ENCODE measurements at regions not wholly inside any gene's neighbourhood (a gene's known extent, or its start where the extent isn't known, plus 50 kb on each side); places are given as distances from the start of the nearest gene placed in this dataset.

DNA sequence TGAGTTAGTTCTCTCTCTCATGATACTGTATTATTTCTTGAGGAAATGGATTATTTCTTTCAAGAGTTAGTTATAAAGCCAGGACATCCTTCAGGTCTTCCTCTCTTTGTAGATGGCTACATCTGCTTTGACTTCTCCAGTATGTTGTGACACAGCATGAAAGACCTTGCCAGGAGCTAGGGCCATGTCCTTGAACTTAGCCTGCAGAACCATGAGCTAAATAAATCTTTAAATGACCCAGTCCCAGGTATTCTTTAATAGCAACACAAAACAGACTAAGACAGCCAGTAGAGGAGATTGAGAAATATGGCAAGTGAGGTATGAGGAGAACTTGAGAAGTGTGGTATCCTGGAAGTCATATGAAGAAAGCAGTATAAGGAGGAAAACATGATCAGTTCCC, 214.9 kb upstream of the PPP1R3A start:
- no peak for ATAC-seq

DNA sequence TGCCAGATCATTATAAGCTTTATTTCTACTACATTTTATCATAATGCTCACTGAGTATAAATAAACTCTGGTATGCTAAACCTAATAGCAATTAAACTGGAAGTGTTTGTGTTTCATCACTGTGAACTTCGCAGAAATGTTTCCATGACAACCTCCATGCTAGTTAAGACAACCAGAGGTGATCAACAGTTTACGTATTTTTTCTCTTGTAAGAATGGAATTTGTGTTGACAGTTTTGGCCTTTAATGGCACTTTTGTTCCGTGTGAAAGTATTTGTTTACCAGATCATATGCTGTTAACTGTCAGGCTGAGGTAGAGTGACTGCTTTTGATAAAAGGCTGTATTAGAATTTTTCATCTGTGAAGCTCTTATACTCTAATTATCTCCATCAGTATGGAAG, 212.1 kb upstream of the PPP1R3A start:
- H2AFZ ChIP-seq (ENCODE audit: low read length): no peak overlapping the region
- no peak for TF ChIP-seq EZH2phosphoT487 (IDR thresholded peaks at IDR 0.05; ENCODE audit: borderline replicate concordance, low read length)
- TF ChIP-seq, protein P1, sequence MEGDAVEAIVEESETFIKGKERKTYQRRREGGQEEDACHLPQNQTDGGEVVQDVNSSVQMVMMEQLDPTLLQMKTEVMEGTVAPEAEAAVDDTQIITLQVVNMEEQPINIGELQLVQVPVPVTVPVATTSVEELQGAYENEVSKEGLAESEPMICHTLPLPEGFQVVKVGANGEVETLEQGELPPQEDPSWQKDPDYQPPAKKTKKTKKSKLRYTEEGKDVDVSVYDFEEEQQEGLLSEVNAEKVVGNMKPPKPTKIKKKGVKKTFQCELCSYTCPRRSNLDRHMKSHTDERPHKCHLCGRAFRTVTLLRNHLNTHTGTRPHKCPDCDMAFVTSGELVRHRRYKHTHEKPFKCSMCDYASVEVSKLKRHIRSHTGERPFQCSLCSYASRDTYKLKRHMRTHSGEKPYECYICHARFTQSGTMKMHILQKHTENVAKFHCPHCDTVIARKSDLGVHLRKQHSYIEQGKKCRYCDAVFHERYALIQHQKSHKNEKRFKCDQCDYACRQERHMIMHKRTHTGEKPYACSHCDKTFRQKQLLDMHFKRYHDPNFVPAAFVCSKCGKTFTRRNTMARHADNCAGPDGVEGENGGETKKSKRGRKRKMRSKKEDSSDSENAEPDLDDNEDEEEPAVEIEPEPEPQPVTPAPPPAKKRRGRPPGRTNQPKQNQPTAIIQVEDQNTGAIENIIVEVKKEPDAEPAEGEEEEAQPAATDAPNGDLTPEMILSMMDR (conservative IDR thresholded peaks at IDR 0.05; ENCODE audit: low read depth, low read length): no peak
- TF ChIP-seq EZH2 (IDR thresholded peaks at IDR 0.05; ENCODE audit: low read length, unreplicated experiment): no peak
- no peak overlapping the region for H3K9ac ChIP-seq (ENCODE audit: low read length)
- no peaks in the 10 kb centered on the region for H3K9me2 ChIP-seq (replicated peaks; ENCODE audit: low read length)
- POLR2A ChIA-PET (ENCODE audit: unreplicated experiment): no interaction called here
- no peaks in the 10 kb centered on the region for H3K36me3 ChIP-seq (ENCODE audit: low read depth, low read length)
- no peak overlapping the region for H3K27ac ChIP-seq (ENCODE audit: low read length)
- H3K4me3 ChIP-seq (ENCODE audit: low read length): no peak overlapping the region
- no peaks in the 10 kb centered on the region for H3K9me3 ChIP-seq (ENCODE audit: low read length)
- no peaks in the 10 kb centered on the region for H3K79me2 ChIP-seq (ENCODE audit: low read length)
- no peaks in the 10 kb centered on the region; the same call in 1 of the 2 replicates for H3K27me3 ChIP-seq (ENCODE audit: low read length)
- no peaks in the 10 kb centered on the region for H3F3A ChIP-seq (ENCODE audit: low read length, unreplicated experiment)
- DNase-seq (no peak), ATAC-seq (no peak)
- intact Hi-C loops (cut with micrococcal nuclease): no loop called here
- no peak overlapping the region for H3K4me2 ChIP-seq (ENCODE audit: low read length)
- CTCF ChIA-PET: no interaction called here
- no TSS peak for BruUV-seq (replicated peaks)
- no peaks in the 10 kb centered on the region for H4K20me1 ChIP-seq (ENCODE audit: low read length)
- H3K4me1 ChIP-seq (ENCODE audit: insufficient read depth, low read length): no peaks in the 10 kb centered on the region

More for the DNA sequence above, 214.9 kb upstream of the PPP1R3A start:
- BruUV-seq (replicated peaks): no TSS peak
- intact Hi-C loops (cut with micrococcal nuclease): no loop called here
- no peaks in the 10 kb centered on the region for H4K20me1 ChIP-seq (ENCODE audit: low read length)
- ChIA-PET CTCF (no interaction called here), POLR2A (ENCODE audit: unreplicated experiment) (no interaction called here)
- TF ChIP-seq, protein P1 (conservative IDR thresholded peaks at IDR 0.05; ENCODE audit: low read depth, low read length): no peak
- TF ChIP-seq EZH2phosphoT487 (IDR thresholded peaks at IDR 0.05; ENCODE audit: borderline replicate concordance, low read length) (no peak), EZH2 (IDR thresholded peaks at IDR 0.05; ENCODE audit: low read length, unreplicated experiment) (no peak)
- no peaks in the 10 kb centered on the region for H3K36me3 ChIP-seq (ENCODE audit: low read depth, low read length)
- H3K9ac ChIP-seq (ENCODE audit: low read length): no peak overlapping the region
- no peaks in the 10 kb centered on the region for H3K9me2 ChIP-seq (replicated peaks; ENCODE audit: low read length)
- H3K27ac ChIP-seq (ENCODE audit: low read length): no peak overlapping the region
- no peak for DNase-seq
- H3K4me1 ChIP-seq (ENCODE audit: insufficient read depth, low read length): no peaks in the 10 kb centered on the region
- H3K27me3 ChIP-seq (ENCODE audit: low read length): no peaks in the 10 kb centered on the region; the same call in 1 of the 2 replicates
- no peak overlapping the region for H3K4me3 ChIP-seq (ENCODE audit: low read length)
- no peak overlapping the region for H2AFZ ChIP-seq (ENCODE audit: low read length)
- H3K9me3 ChIP-seq (ENCODE audit: low read length): no peaks in the 10 kb centered on the region
- no peaks in the 10 kb centered on the region for H3F3A ChIP-seq (ENCODE audit: low read length, unreplicated experiment)
- no peaks in the 10 kb centered on the region for H3K79me2 ChIP-seq (ENCODE audit: low read length)
- no peak overlapping the region for H3K4me2 ChIP-seq (ENCODE audit: low read length)

DNA sequence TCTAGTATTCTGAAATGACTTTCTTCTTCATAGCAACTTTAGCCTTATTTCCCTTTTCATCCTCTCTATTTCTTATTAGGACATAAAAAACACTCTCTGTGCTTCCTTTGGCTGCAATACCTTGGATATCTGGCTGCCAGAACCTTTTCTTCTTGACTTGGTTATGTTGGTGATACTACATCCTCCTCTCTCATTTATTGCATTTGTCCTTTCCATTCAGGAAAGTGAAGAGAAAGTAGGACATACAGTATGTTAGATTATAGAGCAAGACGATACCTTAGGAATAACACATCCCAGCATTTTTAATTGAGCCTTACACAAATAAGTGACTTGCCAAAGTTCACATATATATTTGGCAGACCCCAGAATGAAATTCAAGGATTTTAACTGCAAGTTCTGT, 210.1 kb upstream of the PPP1R3A start:
- TF ChIP-seq EZH2phosphoT487 (IDR thresholded peaks at IDR 0.05; ENCODE audit: borderline replicate concordance, low read length): no peak
- TF ChIP-seq, protein P1 (conservative IDR thresholded peaks at IDR 0.05; ENCODE audit: low read depth, low read length): no peak
- POLR2A ChIA-PET (ENCODE audit: unreplicated experiment): no interaction called here
- Histone ChIP-seq H3K79me2 (ENCODE audit: low read length) (no peaks in the 10 kb centered on the region), H3K4me2 (ENCODE audit: low read length) (no peak overlapping the region), H3K9ac (ENCODE audit: low read length) (no peak overlapping the region), H2AFZ (ENCODE audit: low read length) (no peak overlapping the region), H3K4me1 (ENCODE audit: insufficient read depth, low read length) (no peaks in the 10 kb centered on the region), H3K4me3 (ENCODE audit: low read length) (no peak overlapping the region), H4K20me1 (ENCODE audit: low read length) (no peaks in the 10 kb centered on the region), H3K9me3 (ENCODE audit: low read length) (no peaks in the 10 kb centered on the region), H3K27ac (ENCODE audit: low read length) (no peak overlapping the region), H3K27me3 (ENCODE audit: low read length) (no peaks in the 10 kb centered on the region), H3F3A (ENCODE audit: low read length, unreplicated experiment) (no peaks in the 10 kb centered on the region), H3K36me3 (ENCODE audit: low read depth, low read length) (no peaks in the 10 kb centered on the region), H3K9me2 (replicated peaks; ENCODE audit: low read length) (no peaks in the 10 kb centered on the region)
- ATAC-seq (no peak), DNase-seq (no peak)
- intact Hi-C loops (cut with micrococcal nuclease): no loop called here
- no TSS peak for BruUV-seq (replicated peaks)
- CTCF ChIA-PET: no interaction called here
